HepG2 (cell line): ENCODE measurements at regions not wholly inside any gene's neighbourhood (a gene's known extent, or its start where the extent isn't known, plus 50 kb on each side); places are given as distances from the start of the nearest gene placed in this dataset.

Source experiments
- ARNTL ChIP-seq: sonication (generic); formaldehyde crosslinking; IDR thresholded peaks from 2 replicates; pipeline ENCODE4 v1.4.0; 2020; ENCODE audit warnings: mild to moderate bottlenecking, missing genetic modification reagents
- CTCF ChIP-seq: sonication (generic); formaldehyde crosslinking; IDR thresholded peaks from 2 replicates; pipeline ENCODE4 v1.5.0; 2020; ENCODE audit warnings: mild to moderate bottlenecking, missing genetic modification reagents, moderate library complexity
- EZH2 ChIP-seq: conservative IDR thresholded peaks from 2 replicates; pipeline ENCODE4 v1.6.1; 2012; ENCODE audit warnings: mild to moderate bottlenecking, low read depth, low read length, moderate library complexity
- IKZF1 ChIP-seq: fragments of 450-650 bp; IDR thresholded peaks from 2 replicates; pipeline ENCODE4 v1.7.1; 2016
- MED13 ChIP-seq: sonication (generic); formaldehyde crosslinking; IDR thresholded peaks from 2 replicates; pipeline ENCODE4 v1.5.0; 2020; ENCODE audit warnings: missing genetic modification reagents
- PCBP2 ChIP-seq: fragments of 200-400 bp; formaldehyde crosslinking; optimal IDR thresholded peaks from 2 replicates; pipeline ENCODE3; 2018; ENCODE audit warnings: low read length, low read depth; ENCODE audit not compliant: poor library complexity, severe bottlenecking
- POLR2A ChIP-seq, 2 experiments: IDR thresholded peaks; 2 replicates each; pipeline ENCODE4 v1.6.1; 2011; ENCODE audit warnings: low read depth in 2 of 2, low read length in 2 of 2, mild to moderate bottlenecking in 1 of 2, moderate library complexity in 1 of 2; ENCODE audit not compliant: insufficient read depth in 1 of 2
- YY1 ChIP-seq: IDR thresholded peaks from 2 replicates; pipeline ENCODE4 v1.6.1; 2011; ENCODE audit warnings: low read length, low read depth, moderate library complexity, mild to moderate bottlenecking; ENCODE audit not compliant: insufficient read depth, insufficient replicate concordance
- ZC3H13 ChIP-seq: sonication (generic); formaldehyde crosslinking; IDR thresholded peaks from 2 replicates; pipeline ENCODE4 v1.8.1; 2023; ENCODE audit warnings: mild to moderate bottlenecking, missing genetic modification reagents, moderate library complexity
- ZNF282 ChIP-seq: fragments of 450-650 bp; IDR thresholded peaks from 2 replicates; pipeline ENCODE4 v1.6.1; 2018; ENCODE audit not compliant: partially characterized antibody
- ZNF704 ChIP-seq: sonication (generic); formaldehyde crosslinking; IDR thresholded peaks from 2 replicates; pipeline ENCODE4 v1.8.1; 2023; ENCODE audit warnings: mild to moderate bottlenecking, inconsistent platforms, moderate library complexity, missing genetic modification reagents, borderline replicate concordance
- TF ChIP-seq, protein P1 (sequence below): sonication (generic); formaldehyde crosslinking; IDR thresholded peaks from 2 replicates; pipeline ENCODE4 v1.4.0; 2020; ENCODE audit warnings: missing genetic modification reagents
- TF ChIP-seq, protein P2 (sequence below): sonication (generic); formaldehyde crosslinking; IDR thresholded peaks from 2 replicates; pipeline ENCODE4 v1.5.1; 2020; ENCODE audit warnings: mild to moderate bottlenecking, missing genetic modification reagents, moderate library complexity

DNA sequence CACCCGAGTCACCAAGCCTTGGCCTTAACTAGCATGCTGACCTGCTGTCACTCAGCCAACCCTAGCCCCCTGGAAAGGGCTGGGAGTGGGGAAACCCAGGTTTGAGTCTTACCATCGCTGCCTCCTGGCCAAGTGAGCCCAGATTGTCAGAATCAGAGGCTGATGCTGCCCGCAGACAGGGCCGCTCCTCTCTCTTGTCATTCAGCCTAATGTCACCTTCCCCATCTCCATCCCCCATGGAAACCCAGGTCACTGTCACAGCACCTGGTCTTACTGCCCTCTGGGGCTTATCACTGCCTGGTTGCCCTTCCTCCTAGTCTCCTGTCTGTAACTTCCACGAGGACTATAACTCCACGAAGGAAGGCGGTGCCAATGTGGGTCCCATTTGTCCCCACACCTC is 53.6 kb upstream of the CASZ1 start:
- no peak for TF ChIP-seq CTCF (CRISPR knock-in tag)
- TF ChIP-seq ZC3H13 (CRISPR knock-in tag): no peak
- no peak for TF ChIP-seq IKZF1
- no peak for TF ChIP-seq ZNF704
- TF ChIP-seq ZNF282: no peak
- TF ChIP-seq, protein P1, sequence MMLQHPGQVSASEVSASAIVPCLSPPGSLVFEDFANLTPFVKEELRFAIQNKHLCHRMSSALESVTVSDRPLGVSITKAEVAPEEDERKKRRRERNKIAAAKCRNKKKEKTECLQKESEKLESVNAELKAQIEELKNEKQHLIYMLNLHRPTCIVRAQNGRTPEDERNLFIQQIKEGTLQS (CRISPR knock-in tag): no peak
- TF ChIP-seq ARNTL (CRISPR knock-in tag): no peak
- TF ChIP-seq YY1: no peak
- TF ChIP-seq EZH2: no peak
- no peak for TF ChIP-seq MED13
- TF ChIP-seq, protein P2, sequence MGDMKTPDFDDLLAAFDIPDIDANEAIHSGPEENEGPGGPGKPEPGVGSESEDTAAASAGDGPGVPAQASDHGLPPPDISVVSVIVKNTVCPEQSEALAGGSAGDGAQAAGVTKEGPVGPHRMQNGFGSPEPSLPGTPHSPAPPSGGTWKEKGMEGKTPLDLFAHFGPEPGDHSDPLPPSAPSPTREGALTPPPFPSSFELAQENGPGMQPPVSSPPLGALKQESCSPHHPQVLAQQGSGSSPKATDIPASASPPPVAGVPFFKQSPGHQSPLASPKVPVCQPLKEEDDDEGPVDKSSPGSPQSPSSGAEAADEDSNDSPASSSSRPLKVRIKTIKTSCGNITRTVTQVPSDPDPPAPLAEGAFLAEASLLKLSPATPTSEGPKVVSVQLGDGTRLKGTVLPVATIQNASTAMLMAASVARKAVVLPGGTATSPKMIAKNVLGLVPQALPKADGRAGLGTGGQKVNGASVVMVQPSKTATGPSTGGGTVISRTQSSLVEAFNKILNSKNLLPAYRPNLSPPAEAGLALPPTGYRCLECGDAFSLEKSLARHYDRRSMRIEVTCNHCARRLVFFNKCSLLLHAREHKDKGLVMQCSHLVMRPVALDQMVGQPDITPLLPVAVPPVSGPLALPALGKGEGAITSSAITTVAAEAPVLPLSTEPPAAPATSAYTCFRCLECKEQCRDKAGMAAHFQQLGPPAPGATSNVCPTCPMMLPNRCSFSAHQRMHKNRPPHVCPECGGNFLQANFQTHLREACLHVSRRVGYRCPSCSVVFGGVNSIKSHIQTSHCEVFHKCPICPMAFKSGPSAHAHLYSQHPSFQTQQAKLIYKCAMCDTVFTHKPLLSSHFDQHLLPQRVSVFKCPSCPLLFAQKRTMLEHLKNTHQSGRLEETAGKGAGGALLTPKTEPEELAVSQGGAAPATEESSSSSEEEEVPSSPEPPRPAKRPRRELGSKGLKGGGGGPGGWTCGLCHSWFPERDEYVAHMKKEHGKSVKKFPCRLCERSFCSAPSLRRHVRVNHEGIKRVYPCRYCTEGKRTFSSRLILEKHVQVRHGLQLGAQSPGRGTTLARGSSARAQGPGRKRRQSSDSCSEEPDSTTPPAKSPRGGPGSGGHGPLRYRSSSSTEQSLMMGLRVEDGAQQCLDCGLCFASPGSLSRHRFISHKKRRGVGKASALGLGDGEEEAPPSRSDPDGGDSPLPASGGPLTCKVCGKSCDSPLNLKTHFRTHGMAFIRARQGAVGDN (CRISPR knock-in tag): no peak
- TF ChIP-seq PCBP2: no peak
- no peak for TF ChIP-seq POLR2A (IDR thresholded peaks at IDR 0.05; ENCODE audit: insufficient read depth in 1 of 2, low read depth in 2 of 2, low read length in 2 of 2)
